GM12872 (cell line): ENCODE measurements at regions not wholly inside any gene's neighbourhood (a gene's known extent, or its start where the extent isn't known, plus 50 kb on each side); places are given as distances from the start of the nearest gene placed in this dataset.

Source experiments
- CTCF ChIP-seq: IDR thresholded peaks from 3 replicates; pipeline ENCODE4 v1.5.1; 2011; ENCODE audit warnings: low read depth, mild to moderate bottlenecking, low read length, moderate library complexity; ENCODE audit not compliant: insufficient read depth

GRCh38 chr22:47854251-47854650 lies 1091.8 kb downstream of the TBC1D22A start:
- no peak for TF ChIP-seq CTCF

- TF ChIP-seq CTCF, result no peak
Measured at GRCh38 chr22:47853750-47854149, 1091.3 kb downstream of the TBC1D22A start.

- TF ChIP-seq CTCF, result no peak
Measured at GRCh38 chr22:47851586-47851985, 1089.1 kb downstream of the TBC1D22A start.

- TF ChIP-seq CTCF, result no peak
Measured at GRCh38 chr22:47850644-47851151, 1088.2 kb downstream of the TBC1D22A start.

GRCh38 chr22:47849576-47849975 lies 1087.1 kb downstream of the TBC1D22A start:
- no peak for TF ChIP-seq CTCF

- no peak for TF ChIP-seq CTCF
Measured at GRCh38 chr22:47848184-47848920, 1085.9 kb downstream of the TBC1D22A start.

GRCh38 chr22:47847131-47847890 lies 1084.9 kb downstream of the TBC1D22A start:
- TF ChIP-seq CTCF, result no peak
